ENCODE measurements at regions not wholly inside any gene's neighbourhood (a gene's known extent, or its start where the extent isn't known, plus 50 kb on each side); places are given as distances from the start of the nearest gene placed in this dataset.

GRCh38 chr5:34604119-34604675, 51.9 kb upstream of the RAI14 start:
- DNase-seq = no peak

- no peak for DNase-seq
Measured at GRCh38 chr5:34606101-34606500, 50.0 kb upstream of the RAI14 start.

Data from CD4-positive, alpha-beta T cell treated with Interleukin-4 for 4 hours (primary cell).